ENCODE measurements at regions not wholly inside any gene's neighbourhood (a gene's known extent, or its start where the extent isn't known, plus 50 kb on each side); places are given as distances from the start of the nearest gene placed in this dataset.

GRCh38 chr12:93974252-93974651 lies 174.1 kb upstream of the PLXNC1 start:
- TF ChIP-seq EZH2 (IDR thresholded peaks at IDR 0.05; ENCODE audit: borderline replicate concordance) (no peak), CTCF (IDR thresholded peaks at IDR 0.05; ENCODE audit: poor library complexity) (no peak), EZH2phosphoT487 (IDR thresholded peaks at IDR 0.05; ENCODE audit: low read depth, severe bottlenecking, unreplicated experiment) (no peak)

Measured in hepatocyte (in vitro differentiated cells).